Right ventricle myocardium inferior (tissue), 1 donor: ENCODE measurements at regions not wholly inside any gene's neighbourhood (a gene's known extent, or its start where the extent isn't known, plus 50 kb on each side); places are given as distances from the start of the nearest gene placed in this dataset.

Experiments used
- ATAC-seq: fragments of 200-7000 bp; cut with Tn5 transposase; one replicate; pipeline ENCODE4 v1.9.1; 2020; ENCODE audit warnings: mild to moderate bottlenecking, moderate library complexity
- DNase-seq: peaks from one replicate; pipeline ENCODE4 v3.0.0; 2021; ENCODE audit errors: missing footprints
- intact Hi-C: fragments of 100-400 bp; cut with DNase I; formaldehyde crosslinking; loops from one replicate; pipeline ENCODE4 v1.11.0; 2022
- donor health status: DM: no; HTN: yes; CAD: no; lungs with severe emphysema.

- intact Hi-C loops = no loop called here
- ATAC-seq (no peak), DNase-seq (no peak)
Measured at GRCh38 chr18:78129260-78129659, 850.4 kb upstream of the SALL3 start.

DNA sequence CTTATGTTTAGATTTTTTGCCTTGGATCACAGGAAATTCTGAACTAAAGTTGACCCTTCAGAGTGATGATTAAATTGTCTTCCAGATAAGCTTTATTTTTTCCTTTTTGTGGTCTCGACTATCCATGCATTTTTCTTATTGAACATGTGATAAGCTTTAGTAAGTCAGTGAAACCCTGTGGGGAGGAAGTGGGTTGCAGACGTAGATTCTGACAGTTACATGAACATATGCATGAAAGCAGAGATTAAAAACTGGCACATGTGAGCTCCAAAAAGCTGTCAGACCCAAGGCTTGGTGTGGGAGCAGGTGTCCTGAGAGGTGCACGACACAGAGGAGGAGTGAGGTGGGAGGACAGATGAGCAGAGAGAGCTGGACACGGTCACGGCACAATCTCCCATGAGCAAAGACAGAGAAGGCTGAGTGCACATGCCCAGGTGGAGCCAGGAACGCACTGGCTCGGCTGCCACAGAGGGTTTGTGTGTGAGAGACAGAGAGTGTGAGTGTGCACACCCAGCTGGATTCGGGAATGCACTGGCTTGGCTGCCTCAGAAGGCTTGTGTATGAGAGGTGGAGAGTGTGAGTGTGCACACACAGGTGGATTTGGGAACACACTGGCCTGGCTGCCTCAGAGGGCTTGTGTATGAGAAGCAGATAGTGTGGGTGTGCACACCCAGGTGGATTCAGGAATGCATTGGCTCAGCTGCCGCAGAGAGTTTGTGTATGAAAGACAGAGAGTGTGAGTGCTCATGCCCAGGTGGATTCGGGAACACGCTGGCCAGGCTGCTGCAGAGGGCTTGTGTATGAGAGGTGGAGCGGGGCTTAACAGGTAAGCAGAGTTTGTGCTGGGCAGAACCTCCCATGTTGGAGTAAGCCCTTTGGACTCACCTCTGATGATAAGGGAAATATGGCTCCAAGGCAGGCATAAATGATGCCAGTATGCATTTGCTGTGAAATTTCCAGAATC is 849.1 kb upstream of the SALL3 start:
- DNase-seq (no peak), ATAC-seq (no peak)
- intact Hi-C loops = no loop called here

DNA sequence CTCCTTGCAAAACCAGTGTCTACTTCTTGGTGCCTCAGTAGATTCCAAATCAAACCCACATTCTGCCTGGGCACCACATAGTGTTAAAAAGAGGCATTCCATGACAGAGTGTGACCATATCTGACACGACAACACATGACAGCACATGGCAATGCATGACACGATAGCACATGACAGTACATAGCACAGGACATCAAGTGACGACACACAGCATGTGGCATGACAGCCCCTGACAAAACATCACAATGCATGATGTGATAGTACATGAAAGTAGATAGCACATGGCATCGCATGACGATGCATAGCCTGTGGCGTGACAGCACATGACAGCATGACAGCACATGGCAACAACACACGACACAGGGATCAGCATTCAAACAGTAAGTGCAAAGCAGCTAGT is 845.9 kb upstream of the SALL3 start:
- no peak for DNase-seq
- ATAC-seq = no peak
- intact Hi-C loops = no loop called here

GRCh38 chr18:78136986-78137385 is 842.6 kb upstream of the SALL3 start:
- no peak for DNase-seq
- intact Hi-C loops = no loop called here
- no peak for ATAC-seq

DNA sequence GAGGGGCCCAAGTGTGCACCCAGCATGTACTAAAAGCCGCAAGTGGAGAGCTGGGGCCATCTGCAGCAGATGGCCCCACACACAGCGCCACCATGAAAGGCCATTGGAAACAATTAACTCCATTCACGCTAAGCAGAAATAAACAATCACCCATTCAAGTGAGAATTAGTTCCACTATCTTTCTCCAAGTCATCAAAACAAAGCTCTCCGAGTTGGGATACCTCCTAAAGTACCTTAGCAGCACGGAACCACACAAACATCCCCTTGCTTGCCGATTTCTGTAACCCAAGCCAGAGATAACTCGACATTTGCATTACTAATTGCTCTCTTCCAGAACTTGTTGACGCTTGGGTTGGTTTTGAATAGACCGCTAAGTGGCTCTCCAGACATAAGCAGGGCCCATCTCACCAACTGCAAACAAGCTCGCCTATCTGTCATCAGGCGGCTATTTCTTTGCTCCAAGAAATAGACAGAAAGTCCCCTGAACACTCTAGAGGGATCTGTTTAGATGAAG is 840.6 kb upstream of the SALL3 start:
- intact Hi-C loops = no loop called here
- DNase-seq = no peak
- ATAC-seq = no peak

DNA sequence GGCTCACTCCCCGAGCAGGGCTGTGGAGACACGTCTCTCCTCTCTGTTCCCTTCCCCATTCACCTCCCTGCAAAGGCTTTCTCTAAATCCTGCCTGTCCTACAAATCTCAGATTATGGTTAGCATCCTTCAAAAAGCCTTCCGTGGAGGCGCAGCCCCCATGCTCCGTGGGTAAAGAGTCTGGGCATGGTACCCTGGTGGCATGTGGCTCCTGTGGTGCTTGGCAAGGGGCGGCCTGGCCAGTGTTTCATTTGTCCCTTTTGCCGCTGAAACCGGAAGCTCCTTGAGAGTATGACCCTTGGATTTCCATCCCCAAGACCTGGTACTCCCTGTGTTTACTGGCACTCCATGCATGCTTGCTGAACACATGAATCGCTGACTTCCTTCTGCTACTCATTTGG is 839.3 kb upstream of the SALL3 start:
- ATAC-seq = no peak
- no peak for DNase-seq
- intact Hi-C loops = no loop called here

DNA sequence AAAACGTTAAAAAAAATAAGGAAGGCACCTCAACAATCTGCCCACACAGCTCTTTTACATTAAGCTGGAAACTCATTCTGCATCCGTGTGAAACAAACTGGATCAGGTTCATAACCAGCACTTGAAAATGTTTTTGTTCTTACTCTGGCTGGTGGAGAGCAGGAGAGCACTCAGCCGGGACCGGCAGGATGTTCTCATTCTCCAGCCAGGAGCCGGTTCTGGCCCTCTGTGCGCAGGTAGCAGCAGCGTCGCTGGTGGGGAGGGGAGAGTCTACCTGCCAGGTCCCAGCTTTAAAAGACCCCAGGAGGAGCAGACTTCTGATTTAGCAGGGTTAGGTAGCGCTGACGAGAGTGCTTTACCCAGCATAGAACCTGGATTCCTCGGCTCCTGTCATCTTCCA is 834.9 kb upstream of the SALL3 start:
- DNase-seq (no peak), ATAC-seq (no peak)
- intact Hi-C loops = no loop called here

- DNase-seq = no peak
- intact Hi-C loops = no loop called here
- no peak for ATAC-seq
Measured at GRCh38 chr18:78145096-78145495, 834.5 kb upstream of the SALL3 start.

DNA sequence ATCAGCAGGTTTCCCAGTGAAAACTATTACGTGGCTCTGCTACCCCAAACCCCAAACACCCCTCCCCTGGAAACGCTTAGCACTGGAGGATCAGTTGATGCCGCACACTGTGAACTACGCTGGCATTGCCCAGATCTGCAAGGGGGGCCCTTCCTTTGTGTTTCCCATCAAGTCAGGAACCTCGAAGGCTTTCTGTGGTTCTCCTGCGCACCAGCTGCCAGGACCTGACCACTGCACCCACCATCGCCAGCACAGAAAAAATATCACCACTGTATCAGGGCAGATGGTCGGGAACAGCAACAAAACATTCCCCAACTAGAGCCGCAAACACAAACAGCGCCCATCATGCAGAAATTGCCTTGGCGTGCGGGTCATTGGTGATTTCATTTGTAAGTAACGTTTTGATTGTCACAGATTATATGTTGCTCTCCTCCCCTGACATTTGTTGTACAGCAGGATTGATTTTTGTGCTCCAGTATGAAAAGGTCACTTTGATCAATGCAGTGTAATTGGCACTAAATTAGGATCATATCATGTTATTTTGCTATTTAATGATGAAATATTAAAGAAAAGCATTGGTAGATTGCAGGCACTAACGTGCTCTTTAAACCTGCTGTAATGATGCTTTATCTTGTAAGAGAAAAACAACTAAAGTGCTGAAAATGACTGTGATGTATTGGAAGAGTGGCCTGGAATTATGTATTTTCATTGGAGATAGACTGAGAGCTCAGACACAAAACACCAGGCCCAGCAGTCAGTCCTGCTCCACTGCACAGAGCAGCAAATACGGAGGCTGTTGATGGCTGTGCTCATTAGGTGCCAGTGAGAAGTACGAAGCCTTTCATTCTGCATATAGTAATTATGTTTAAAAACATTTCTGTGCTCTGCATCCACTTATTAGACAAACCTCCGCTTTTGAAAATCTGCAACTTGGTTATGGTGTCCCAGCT is 833.2 kb upstream of the SALL3 start:
- DNase-seq (no peak), ATAC-seq (no peak)
- intact Hi-C loops = no loop called here

DNA sequence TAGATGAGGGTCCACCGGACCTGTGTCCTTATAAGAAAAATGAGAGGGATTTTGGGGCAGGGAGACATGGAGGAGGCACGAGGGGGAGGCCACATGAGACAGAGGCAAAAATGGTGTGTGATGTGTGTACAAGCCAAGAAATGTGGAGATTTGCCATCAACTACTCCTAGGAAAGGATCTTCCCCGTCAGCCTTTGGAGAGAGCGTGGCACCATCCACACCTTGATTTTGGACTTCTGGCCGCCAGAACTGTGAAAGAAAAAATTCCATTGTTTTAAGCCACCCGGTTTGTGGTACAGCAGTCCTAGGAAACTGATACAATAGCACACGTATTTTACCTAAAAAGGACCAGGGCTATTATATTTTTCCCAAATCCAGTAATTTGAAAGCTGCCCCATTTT is 829.0 kb upstream of the SALL3 start:
- DNase-seq (no peak), ATAC-seq (no peak)
- intact Hi-C loops = no loop called here

DNA sequence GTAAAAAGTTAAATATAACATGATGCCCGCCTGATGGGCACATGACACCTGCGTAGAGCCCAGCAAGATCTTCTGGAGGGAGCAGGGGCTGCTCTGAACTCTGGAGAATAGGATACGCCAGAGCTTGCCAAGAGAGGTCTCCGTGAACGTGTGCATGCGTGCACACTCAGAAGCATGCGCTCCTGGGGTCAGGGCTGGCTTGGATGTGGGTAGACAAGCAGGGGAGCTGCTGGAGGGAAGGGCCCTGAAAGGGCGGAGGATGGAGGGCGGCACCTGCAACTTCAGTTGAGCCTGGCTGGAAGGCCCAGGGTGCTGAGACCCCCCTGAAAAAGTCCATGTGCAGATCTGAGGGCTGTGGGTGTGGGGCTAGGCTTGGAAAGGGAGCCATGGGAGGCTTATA is 828.4 kb upstream of the SALL3 start:
- intact Hi-C loops = no loop called here
- ATAC-seq (no peak), DNase-seq (no peak)

- intact Hi-C loops = no loop called here
- ATAC-seq = no peak
- no peak for DNase-seq
Measured at GRCh38 chr18:78151948-78152725, 827.5 kb upstream of the SALL3 start.

- intact Hi-C loops = no loop called here
- DNase-seq (no peak), ATAC-seq (no peak)
Measured at GRCh38 chr18:78153362-78153761, 826.3 kb upstream of the SALL3 start.

GRCh38 chr18:78154444-78154843 is 825.2 kb upstream of the SALL3 start:
- ATAC-seq (peak; percentile 16), DNase-seq (no peak)
- intact Hi-C loops = no loop called here

DNA sequence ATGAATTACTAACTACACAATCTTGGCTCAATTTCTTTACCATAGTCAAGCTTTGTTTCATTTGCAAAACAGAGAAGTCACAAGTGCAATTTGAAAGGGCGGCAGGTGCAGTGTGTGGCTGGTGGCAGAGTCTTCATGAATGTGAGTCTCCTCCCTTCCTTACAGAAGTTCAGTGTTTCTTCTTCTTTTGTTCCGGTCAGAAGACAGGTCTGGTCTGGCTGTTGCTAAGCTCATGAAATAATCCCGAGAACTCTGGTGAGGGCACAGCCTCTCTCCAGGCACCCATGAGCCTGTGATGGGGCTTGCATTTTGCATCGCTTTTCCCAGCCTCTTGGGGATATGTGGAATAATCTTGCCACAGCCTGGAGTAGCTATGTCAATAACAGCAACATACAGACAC is 824.8 kb upstream of the SALL3 start:
- intact Hi-C loops = no loop called here

DNA sequence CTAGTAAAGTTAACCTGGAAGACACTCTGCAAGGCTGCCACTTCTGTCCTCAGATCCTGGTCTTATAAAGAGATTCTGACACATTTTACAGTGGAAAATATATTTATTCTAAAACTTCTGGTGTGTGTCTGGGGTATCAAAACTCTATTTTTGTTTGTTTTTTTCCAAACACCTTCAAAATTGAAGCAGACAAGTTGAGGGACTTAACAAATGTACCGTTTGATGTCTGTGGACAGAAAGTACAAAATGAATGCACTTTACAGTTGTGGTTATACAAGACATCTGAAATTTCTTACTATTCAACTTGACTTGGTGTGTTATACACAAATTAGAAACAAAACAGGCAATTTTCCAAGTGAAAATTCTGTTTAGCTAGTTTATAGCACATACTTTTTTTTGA is 823.2 kb upstream of the SALL3 start:
- no peak for ATAC-seq
- intact Hi-C loops = no loop called here

More for the DNA sequence above, 824.8 kb upstream of the SALL3 start:
- ATAC-seq (no peak), DNase-seq (no peak)

GRCh38 chr18:78158943-78159342 is 820.7 kb upstream of the SALL3 start:
- intact Hi-C loops = no loop called here
- no peak for ATAC-seq
- no peak for DNase-seq

More for the DNA sequence above, 823.2 kb upstream of the SALL3 start:
- DNase-seq = no peak

- intact Hi-C loops = no loop called here
Measured at GRCh38 chr18:78159397-78159796, 820.2 kb upstream of the SALL3 start.

More at GRCh38 chr18:78159397-78159796, 820.2 kb upstream of the SALL3 start:
- ATAC-seq (no peak), DNase-seq (no peak)
